Kidney epithelial cell (primary cell): ENCODE measurements at regions not wholly inside any gene's neighbourhood (a gene's known extent, or its start where the extent isn't known, plus 50 kb on each side); places are given as distances from the start of the nearest gene placed in this dataset.

Source experiments
- DNase-seq: peaks from one replicate; pipeline ENCODE4 v3.0.0-alpha.2; 2010; ENCODE audit warnings: low read depth
- H3K27me3 ChIP-seq: 2 replicates; pipeline ENCODE4 v1.6.0; 2011; ENCODE audit warnings: low read length; ENCODE audit not compliant: control insufficient read depth, insufficient read depth
- H3K36me3 ChIP-seq: 2 replicates; pipeline ENCODE4 v1.5.1; 2011; ENCODE audit warnings: low read length; ENCODE audit not compliant: control insufficient read depth, insufficient read depth
- H3K4me3 ChIP-seq: 2 replicates; pipeline ENCODE4 v1.5.1; 2011; ENCODE audit warnings: low read depth, mild to moderate bottlenecking, control low read depth, low read length
- CTCF ChIP-seq: IDR thresholded peaks from 2 replicates; pipeline ENCODE4 v1.5.1; 2011; ENCODE audit warnings: mild to moderate bottlenecking, moderate library complexity, low read length, control low read depth, inconsistent platforms; ENCODE audit not compliant: insufficient read depth, poor library complexity, severe bottlenecking

DNA sequence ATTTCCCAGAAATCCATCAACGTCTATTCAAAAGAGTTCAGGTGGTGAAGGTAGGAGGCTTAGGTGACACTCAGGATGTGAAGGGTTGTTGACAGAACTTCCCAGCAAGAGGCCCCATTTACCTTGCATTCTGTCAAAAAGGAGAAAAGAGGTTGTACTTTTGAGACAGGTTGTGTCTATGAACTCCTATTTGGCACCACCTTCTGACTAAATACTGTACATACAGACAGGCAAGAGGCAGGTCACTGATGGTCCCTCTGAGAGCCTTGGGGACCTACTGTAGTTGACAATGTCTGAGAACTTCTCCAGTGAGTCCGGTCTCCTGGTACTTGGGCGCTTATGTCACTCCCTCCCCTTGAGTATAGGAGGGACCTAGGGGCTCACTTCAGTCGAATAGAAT lies 479.3 kb upstream of the ZFHX3 start:
- DNase-seq: no peak
- no peaks in the 10 kb centered on the region for H3K27me3 ChIP-seq
- H3K4me3 ChIP-seq: no peak overlapping the region
- no peaks in the 10 kb centered on the region for H3K36me3 ChIP-seq
- TF ChIP-seq CTCF: no peak

DNA sequence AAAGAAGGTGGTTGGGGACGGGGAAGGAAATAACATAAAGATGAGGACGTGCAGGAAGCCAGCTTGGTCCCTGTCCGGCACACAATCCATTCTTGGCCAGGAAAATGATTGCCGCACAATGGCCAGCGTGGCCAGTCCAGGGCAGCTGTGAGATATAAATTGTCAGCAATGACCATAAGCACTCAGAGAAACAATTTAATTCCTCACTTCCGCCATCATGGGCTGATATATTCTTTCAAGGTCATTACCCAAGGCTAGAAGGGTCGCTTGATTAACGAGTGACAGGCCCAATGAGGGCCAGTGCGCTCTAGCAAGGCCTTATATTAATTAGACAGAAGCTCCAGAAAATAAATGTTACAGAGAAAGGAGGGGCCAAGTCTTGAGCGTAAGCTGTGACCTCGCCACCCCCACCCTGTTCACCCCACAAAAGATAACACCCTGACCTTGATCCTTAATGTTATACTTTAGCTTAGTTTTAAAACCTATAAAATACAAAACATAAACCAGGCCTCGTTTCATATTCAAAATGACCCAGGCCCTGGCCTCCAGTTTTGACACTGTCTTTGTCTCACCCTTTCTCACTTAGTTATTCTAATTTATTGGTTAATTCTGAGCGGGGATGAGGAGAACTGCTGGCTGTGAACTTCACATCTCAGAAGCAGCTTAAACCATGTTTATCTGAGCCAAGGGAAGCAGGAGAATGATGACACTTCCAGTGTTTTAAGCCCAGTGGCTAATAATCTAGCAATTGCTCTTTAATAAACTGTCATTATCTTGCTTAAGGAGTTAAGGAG lies 478.3 kb upstream of the ZFHX3 start:
- H3K36me3 ChIP-seq: no peaks in the 10 kb centered on the region
- TF ChIP-seq CTCF: no peak
- no peaks in the 10 kb centered on the region for H3K27me3 ChIP-seq
- no peak overlapping the region for H3K4me3 ChIP-seq
- no peak for DNase-seq

- DNase-seq: no peak
- no peak overlapping the region for H3K4me3 ChIP-seq
- H3K36me3 ChIP-seq: no peaks in the 10 kb centered on the region
- no peaks in the 10 kb centered on the region for H3K27me3 ChIP-seq
- TF ChIP-seq CTCF: no peak
These were observed 475.3 kb upstream of the ZFHX3 start for GRCh38 chr16:73523209-73523608.

GRCh38 chr16:73521499-73521898 lies 473.6 kb upstream of the ZFHX3 start:
- no peak for TF ChIP-seq CTCF
- no peaks in the 10 kb centered on the region for H3K27me3 ChIP-seq
- H3K4me3 ChIP-seq: no peak overlapping the region
- H3K36me3 ChIP-seq: no peaks in the 10 kb centered on the region
- DNase-seq: no peak

DNA sequence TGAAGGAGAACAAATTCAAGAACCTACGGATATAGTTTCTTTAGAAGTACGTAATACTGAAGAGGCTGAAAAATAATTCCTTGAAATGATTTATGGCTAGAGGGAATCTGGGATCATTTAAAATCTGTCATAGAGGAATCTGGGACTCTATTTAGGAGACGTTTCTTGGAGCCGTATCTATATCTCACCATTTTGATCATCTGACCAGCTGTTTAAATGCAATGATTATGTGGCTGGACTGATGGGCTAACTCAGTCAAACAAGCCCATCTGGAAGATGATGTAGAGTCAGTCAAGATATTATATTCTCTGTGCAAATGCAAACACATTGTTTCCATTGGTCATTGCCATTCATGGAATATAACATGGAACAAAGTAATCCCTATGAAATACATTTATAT lies 467.7 kb upstream of the ZFHX3 start:
- no peak for TF ChIP-seq CTCF
- no peaks in the 10 kb centered on the region for H3K27me3 ChIP-seq
- no peaks in the 10 kb centered on the region for H3K36me3 ChIP-seq
- H3K4me3 ChIP-seq: no peak overlapping the region
- DNase-seq: no peak

DNA sequence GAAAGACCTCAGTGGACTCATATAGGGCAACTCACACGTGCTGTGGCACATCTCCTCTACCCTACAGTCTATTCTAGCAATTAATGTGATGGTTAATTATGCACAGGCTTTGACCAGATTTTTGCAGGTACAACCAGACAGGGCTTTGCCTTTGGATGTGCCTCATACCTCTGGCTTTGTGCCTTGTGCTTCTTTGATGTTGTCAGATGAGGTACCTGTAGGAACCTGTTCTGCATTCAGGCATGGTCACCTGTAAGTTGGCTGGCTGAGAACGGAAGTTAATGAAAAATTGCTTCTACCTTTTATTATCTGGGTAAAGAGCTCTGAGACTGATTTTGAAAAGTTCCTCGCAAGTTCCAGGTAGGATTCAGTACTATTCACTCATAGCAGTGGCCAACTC lies 462.9 kb upstream of the ZFHX3 start:
- no peak for DNase-seq
- no peak overlapping the region for H3K4me3 ChIP-seq
- TF ChIP-seq CTCF: no peak
- no peaks in the 10 kb centered on the region for H3K27me3 ChIP-seq
- no peaks in the 10 kb centered on the region for H3K36me3 ChIP-seq
